Heart right ventricle (tissue), 16 donors: ENCODE measurements at regions not wholly inside any gene's neighbourhood (a gene's known extent, or its start where the extent isn't known, plus 50 kb on each side); places are given as distances from the start of the nearest gene placed in this dataset.
"Not testable (repeated sequence)": the region's sequence is repeated elsewhere in the genome, so short reads cannot be mapped to it uniquely, and the experiment has no call there.

ENCODE experiments used
- ATAC-seq, 8 donors: fragments of 200-7000 bp; cut with Tn5 transposase; one replicate each; pipeline ENCODE4 v1.9.1; 2020; ENCODE audit warnings: mild to moderate bottlenecking in 8 of 8, moderate library complexity in 8 of 8, moderate number of reproducible peaks in 1 of 8
- DNase-seq, 2 donors: peaks; one replicate each; pipeline ENCODE4 v3.0.0-alpha.2; 2020
- H3K27ac ChIP-seq, 10 donors: fragments of 200-600 bp; sonication (generic) in 2 of 10; one replicate each; pipeline versions ENCODE4 v1.5.0 to v1.8.0; 2020 to 2022; ENCODE audit warnings: mild to moderate bottlenecking in 3 of 10
- H3K27me3 ChIP-seq, 7 donors: fragments of 200-600 bp; one replicate each; pipeline ENCODE4 v1.8.0; 2021 to 2022; ENCODE audit warnings: mild to moderate bottlenecking in 2 of 7
- H3K36me3 ChIP-seq, 9 donors: fragments of 200-600 bp; sonication (generic) in 1 of 9; one replicate each; pipeline versions ENCODE4 v1.5.0 to v1.8.0; 2020 to 2022; ENCODE audit warnings: mild to moderate bottlenecking in 2 of 9
- H3K4me1 ChIP-seq, 9 donors: fragments of 200-600 bp; sonication (generic) in 1 of 9; one replicate each; pipeline versions ENCODE4 v1.5.0 to v1.8.0; 2020 to 2022; ENCODE audit warnings: mild to moderate bottlenecking in 4 of 9
- H3K4me3 ChIP-seq, 10 donors: fragments of 200-600 bp; sonication (generic) in 2 of 10; one replicate each; pipeline versions ENCODE4 v1.5.0 to v1.8.0; 2020 to 2022; ENCODE audit warnings: mild to moderate bottlenecking in 7 of 10, moderate library complexity in 2 of 10
- H3K9me3 ChIP-seq, 11 donors: fragments of 200-600 bp in 10 of 11; sonication (generic) in 2 of 11; one replicate each; pipeline versions ENCODE4 v1.5.0 to v1.8.0; 2013 to 2022; ENCODE audit warnings: mild to moderate bottlenecking in 2 of 11, control low read depth in 1 of 11, moderate library complexity in 1 of 11
- WGBS, 2 donors: extraction: QIAGEN DNeasy Blood & Tissue Kit; methylation state at CpG; one replicate each; pipeline ENCODE4 v1.1.7; 2013; ENCODE audit warnings: inconsistent platforms in 1 of 2; 5-methylcytosine and 5-hydroxymethylcytosine counted together
- intact Hi-C, 10 donors: fragments of 100-400 bp; cut with DNase I; formaldehyde crosslinking; loops; one replicate each; pipeline versions ENCODE4 v1.11.1 to v1.14.2; 2022
- TF ChIP-seq, protein P1 (sequence below), 9 donors: fragments of 200-600 bp; sonication (generic) in 2 of 9; IDR thresholded peaks; one replicate each; pipeline versions ENCODE4 v1.5.0 to v1.8.0; 2021 to 2022; ENCODE audit warnings: antibody characterized with exemption in 9 of 9, mild to moderate bottlenecking in 5 of 9, moderate library complexity in 1 of 9
- donor health status: Arrhythmogenic right ventricular cardiomyopathy.
- donor health status: ischemic (EF 13 %, LVEDD 7.1; RV severe dilation, severe dysfunction).
- donor health status: healthy with polysubstance abuse.
- donor health status: DM: no; HTN: yes; CAD: no.
- donor health status: DM: no; HTN: no; CAD: no.
- donor health status: ischemic (EF 25% LVEDD 6.9; RV normal size, moderate dysfunction).
- donor health status: ischemic (EF 25% LVEDD 5.7; RV mildly dilated, moderate dysfunction).
- donor health status: healthy.
- donor health status: DM: yes; HTN: yes; CAD: no.
- donor health status: Ischemic cardiomyopathy.
- donor health status: ischemic (EF 35%, LVEDD 5.7; RV mildly dilated, moderate dysfunction).
- donor health status: nonischemic (EF 11% LVEDD 7.7; RV severe dilation, severe dysfunction).
- donor health status: DM: yes; HTN: yes; CAD: no.
- donor health status: PGD.
- donor health status: ischemic (EF 29% LVEDD 5.4; RV normal size, mild dysfunction).
- donor health status: nonischemic (EF 23%, LVEDD 6.1; RV moderate dilation, normal function).

DNA sequence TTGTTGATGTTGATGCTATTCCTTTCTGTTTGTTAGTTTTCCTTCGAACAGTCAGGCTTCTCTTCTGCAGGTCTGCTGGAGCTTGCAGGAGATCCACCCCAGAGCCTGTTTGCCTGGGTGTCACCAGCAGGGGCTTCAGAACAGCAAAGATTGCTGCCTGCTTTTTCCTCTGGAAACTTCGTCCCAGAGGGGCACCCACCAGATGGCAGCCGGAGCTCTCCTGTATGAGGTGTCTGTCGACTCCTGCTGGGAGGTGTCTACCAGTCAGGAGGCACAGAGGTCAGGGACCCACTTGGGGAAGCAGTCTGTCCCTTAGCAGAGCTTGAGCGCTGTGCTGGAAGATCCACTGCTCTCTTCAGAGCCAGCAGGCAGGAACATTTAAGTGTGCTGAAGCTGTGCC, 303.2 kb downstream of the ZIC1 start:
- H3K9me3 ChIP-seq = peaks cover 0 to 18% (median 0%) of the 10 kb centered on the region in 11 donors
- intact Hi-C loops = no loop called here

DNA sequence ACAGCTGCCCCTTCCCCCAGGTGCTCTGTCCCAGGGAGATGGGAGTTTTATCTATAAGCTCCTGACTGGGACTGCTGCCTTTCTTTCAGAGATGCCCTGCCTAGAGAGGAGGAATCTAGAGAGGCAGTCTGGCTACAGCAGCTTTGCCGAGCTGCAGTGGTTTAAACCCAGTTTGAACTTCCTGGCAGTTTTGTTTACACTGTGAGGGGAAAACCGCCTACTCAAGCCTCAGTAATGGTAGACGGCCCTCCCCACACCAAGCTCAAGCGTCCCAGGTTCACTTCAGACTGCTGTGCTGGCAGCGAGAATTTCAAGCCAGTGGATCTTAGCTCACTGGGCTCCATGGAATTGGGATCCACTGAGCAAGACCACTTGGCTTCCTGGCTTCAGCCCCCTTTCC, 303.6 kb downstream of the ZIC1 start:
- peaks cover 0 to 17% (median 10%) of the 10 kb centered on the region in 9 donors for H3K4me1 ChIP-seq
- H3K27me3 ChIP-seq, H3K27ac ChIP-seq, H3K36me3 ChIP-seq, intact Hi-C loops, ATAC-seq, DNase-seq, H3K4me3 ChIP-seq: not testable (repeated sequence)
- peaks cover 0 to 16% (median 0%) of the 10 kb centered on the region in 11 donors for H3K9me3 ChIP-seq
- 67 to 79% methylated on average over 5 of the region's 5 CpGs for WGBS, 2 donors

More for the DNA sequence above, 303.2 kb downstream of the ZIC1 start:
- ATAC-seq (no peak), DNase-seq (no peak)
- no peaks in the 10 kb centered on the region for H3K36me3 ChIP-seq
- peaks cover 0 to 17% (median 10%) of the 10 kb centered on the region in 9 donors for H3K4me1 ChIP-seq
- no peaks in the 10 kb centered on the region for H3K27me3 ChIP-seq
- H3K4me3 ChIP-seq = no peak overlapping the region
- 71 to 78% methylated on average over 5 of the region's 5 CpGs for WGBS, 2 donors
- H3K27ac ChIP-seq = no peak overlapping the region
- TF ChIP-seq, protein P1, sequence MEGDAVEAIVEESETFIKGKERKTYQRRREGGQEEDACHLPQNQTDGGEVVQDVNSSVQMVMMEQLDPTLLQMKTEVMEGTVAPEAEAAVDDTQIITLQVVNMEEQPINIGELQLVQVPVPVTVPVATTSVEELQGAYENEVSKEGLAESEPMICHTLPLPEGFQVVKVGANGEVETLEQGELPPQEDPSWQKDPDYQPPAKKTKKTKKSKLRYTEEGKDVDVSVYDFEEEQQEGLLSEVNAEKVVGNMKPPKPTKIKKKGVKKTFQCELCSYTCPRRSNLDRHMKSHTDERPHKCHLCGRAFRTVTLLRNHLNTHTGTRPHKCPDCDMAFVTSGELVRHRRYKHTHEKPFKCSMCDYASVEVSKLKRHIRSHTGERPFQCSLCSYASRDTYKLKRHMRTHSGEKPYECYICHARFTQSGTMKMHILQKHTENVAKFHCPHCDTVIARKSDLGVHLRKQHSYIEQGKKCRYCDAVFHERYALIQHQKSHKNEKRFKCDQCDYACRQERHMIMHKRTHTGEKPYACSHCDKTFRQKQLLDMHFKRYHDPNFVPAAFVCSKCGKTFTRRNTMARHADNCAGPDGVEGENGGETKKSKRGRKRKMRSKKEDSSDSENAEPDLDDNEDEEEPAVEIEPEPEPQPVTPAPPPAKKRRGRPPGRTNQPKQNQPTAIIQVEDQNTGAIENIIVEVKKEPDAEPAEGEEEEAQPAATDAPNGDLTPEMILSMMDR (IDR thresholded peaks at IDR 0.05) = peak in 1 of 9 donors; percentile 13

DNA sequence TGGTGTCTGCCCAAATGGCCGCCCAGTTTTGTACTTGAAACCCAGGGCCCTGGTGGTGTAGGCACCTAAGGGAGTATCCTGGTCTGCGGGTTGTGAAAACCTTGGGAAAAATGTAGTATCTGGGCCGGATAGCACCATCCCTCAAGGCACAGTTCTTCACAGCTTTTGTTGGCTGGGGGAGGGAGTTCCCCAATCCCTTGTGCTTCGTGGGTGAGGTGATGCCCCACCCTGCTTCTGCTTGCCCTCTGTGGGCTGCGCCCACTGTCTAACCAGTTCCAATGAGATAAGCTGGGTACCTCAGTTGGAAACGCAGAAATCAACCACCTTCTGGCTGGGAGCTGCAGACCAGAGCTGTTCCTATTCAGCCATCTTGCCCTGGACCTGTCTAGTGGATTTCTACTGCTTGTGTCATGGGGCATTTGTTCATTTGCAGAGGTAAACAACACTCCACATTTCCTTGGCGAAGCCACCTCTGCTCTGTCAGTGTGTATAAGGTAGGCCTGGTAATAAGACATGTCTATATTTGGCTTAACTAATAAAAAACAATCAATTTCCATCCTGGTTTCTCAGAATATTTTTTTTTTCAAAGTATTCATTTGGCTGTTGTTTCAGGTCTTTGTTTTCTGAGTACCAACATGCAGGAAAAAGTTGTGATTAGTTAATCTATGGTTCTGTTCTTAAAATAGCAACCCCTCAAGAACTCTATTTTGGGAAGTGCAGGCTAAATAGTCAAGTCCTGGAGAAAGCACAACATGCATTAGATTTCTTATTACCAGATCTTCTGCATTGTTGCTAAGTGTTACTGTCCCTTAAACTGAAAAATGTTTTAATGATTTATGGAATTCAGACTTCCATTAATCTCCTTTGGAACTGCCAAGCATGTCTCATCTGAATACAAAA, 304.3 kb downstream of the ZIC1 start:
- intact Hi-C loops = no loop called here
- peak in 4 of 8 donors; percentile 57 to 70 (median 62) for ATAC-seq
- no peak for DNase-seq
- H3K4me3 ChIP-seq = no peak overlapping the region
- TF ChIP-seq, protein P1 (IDR thresholded peaks at IDR 0.05) = no peak
- no peaks in the 10 kb centered on the region for H3K27me3 ChIP-seq
- H3K9me3 ChIP-seq = peaks cover 0 to 10% (median 0%) of the 10 kb centered on the region in 11 donors
- H3K4me1 ChIP-seq = peaks cover 0 to 17% (median 10%) of the 10 kb centered on the region in 9 donors
- H3K27ac ChIP-seq = peak overlapping the region in 7 of 10 donors; percentile 1 to 46 (median 36)
- 81 to 84% methylated on average over 7 of the region's 7 CpGs for WGBS, 2 donors
- no peaks in the 10 kb centered on the region for H3K36me3 ChIP-seq

DNA sequence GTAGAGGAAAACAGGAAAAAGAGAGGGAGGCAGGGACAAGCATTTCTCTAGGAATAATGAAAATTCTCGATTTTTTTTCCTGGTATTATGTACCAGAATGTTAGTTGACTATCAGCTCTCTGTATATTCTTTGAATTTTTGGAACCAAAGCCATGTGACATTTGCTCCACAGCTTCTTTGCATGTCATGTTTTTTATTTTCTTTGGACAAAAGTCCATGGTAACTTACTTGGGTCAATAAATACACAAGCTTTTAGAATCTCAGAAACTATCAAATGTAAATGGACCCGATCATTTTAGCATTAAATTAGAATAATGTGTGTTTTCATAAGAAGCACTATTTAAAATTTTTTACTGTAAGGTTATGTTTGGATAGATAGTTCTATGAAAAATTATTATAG, 320.5 kb downstream of the ZIC1 start:
- no peak overlapping the region for H3K27ac ChIP-seq
- DNase-seq (no peak), ATAC-seq (no peak)
- WGBS, 2 donors = 58 to 77% methylated on average over 2 of the region's 2 CpGs
- H3K36me3 ChIP-seq = no peaks in the 10 kb centered on the region
- no peaks in the 10 kb centered on the region for H3K27me3 ChIP-seq
- peaks cover 0 to 6% (median 0%) of the 10 kb centered on the region in 9 donors for H3K4me1 ChIP-seq
- H3K4me3 ChIP-seq = no peak overlapping the region
- TF ChIP-seq, protein P1 (IDR thresholded peaks at IDR 0.05) = no peak
- peaks cover 0 to 7% (median 0%) of the 10 kb centered on the region in 11 donors for H3K9me3 ChIP-seq
- intact Hi-C loops = no loop called here

DNA sequence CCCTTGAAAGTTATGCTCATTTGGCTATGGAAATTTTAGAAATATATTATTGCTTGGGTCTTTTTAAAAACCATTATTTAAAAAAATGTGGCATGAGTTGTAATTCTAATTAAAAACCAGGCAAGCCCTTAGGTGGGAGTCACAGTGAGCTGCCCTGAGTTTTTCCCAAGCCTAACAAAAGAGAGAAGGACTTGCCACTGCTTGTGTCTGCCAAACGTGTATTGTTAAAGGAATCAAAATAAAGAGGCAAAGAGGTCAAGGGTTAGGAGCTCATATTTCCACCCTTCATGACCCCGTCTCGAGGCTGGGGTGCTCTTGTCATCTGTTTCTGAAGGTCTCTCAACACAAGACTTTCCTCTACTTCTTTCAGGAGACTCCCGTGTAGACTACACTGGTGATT, 321.1 kb downstream of the ZIC1 start:
- intact Hi-C loops = no loop called here
- no peak for DNase-seq
- Histone ChIP-seq H3K27me3 (no peaks in the 10 kb centered on the region), H3K9me3 (peaks cover 0 to 7% (median 0%) of the 10 kb centered on the region in 11 donors), H3K36me3 (no peaks in the 10 kb centered on the region), H3K4me1 (peaks cover 0 to 6% (median 0%) of the 10 kb centered on the region in 9 donors), H3K27ac (no peak overlapping the region), H3K4me3 (no peak overlapping the region)
- TF ChIP-seq, protein P1 (IDR thresholded peaks at IDR 0.05) = no peak
- ATAC-seq = no peak
- WGBS, 2 donors = 32 to 36% methylated on average over 4 of the region's 4 CpGs
